K562 (cell line): ENCODE measurements at regions not wholly inside any gene's neighbourhood (a gene's known extent, or its start where the extent isn't known, plus 50 kb on each side); places are given as distances from the start of the nearest gene placed in this dataset.

Source experiments
- ZBTB40 ChIP-seq, 2 experiments: fragments of 450-650 bp in 1 of 2; sonication (generic) in 1 of 2; formaldehyde crosslinking in 1 of 2; IDR thresholded peaks; 2 replicates each; pipeline versions ENCODE4 v1.7.1 to v1.9.0; 2016 to 2022; ENCODE audit warnings: inconsistent platforms in 1 of 2, mild to moderate bottlenecking in 1 of 2, missing genetic modification reagents in 1 of 2

- TF ChIP-seq ZBTB40 (IDR thresholded peaks at IDR 0.05): no peak
- no peak for TF ChIP-seq ZBTB40 (CRISPR knock-in tag; IDR thresholded peaks at IDR 0.05)
Measured at GRCh38 chr2:144642131-144642530, 122.2 kb upstream of the ZEB2 start (continued).
